ENCODE measurements at regions not wholly inside any gene's neighbourhood (a gene's known extent, or its start where the extent isn't known, plus 50 kb on each side); places are given as distances from the start of the nearest gene placed in this dataset.

DNA sequence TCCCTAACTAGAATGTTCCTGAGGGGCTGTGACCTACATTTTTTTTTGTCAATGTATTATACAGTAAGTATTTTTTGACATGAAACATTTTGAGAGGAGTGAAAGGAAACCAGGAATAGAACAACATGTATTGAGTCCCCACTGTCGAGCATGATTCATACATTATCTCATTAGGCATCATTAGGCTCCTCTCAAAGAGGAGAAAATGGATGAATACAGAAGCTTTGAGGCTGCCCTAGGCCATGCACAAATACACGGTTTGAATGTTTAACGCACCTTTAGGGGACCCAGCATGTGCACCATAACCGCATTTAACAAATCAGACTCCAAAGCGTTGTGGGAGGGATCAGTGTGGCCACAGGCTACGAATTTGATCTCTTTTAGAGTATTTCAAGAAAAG is 87.8 kb downstream of the TBXT start:
- TF ChIP-seq POLR2A (IDR thresholded peaks at IDR 0.05; ENCODE audit: low read depth, low read length), result no peak
- no peak for TF ChIP-seq RFX5 (IDR thresholded peaks at IDR 0.05; ENCODE audit: low read depth, low read length)
- TF ChIP-seq BHLHE40 (IDR thresholded peaks at IDR 0.05; ENCODE audit: low read depth, low read length), result no peak
- TF ChIP-seq, protein P1, sequence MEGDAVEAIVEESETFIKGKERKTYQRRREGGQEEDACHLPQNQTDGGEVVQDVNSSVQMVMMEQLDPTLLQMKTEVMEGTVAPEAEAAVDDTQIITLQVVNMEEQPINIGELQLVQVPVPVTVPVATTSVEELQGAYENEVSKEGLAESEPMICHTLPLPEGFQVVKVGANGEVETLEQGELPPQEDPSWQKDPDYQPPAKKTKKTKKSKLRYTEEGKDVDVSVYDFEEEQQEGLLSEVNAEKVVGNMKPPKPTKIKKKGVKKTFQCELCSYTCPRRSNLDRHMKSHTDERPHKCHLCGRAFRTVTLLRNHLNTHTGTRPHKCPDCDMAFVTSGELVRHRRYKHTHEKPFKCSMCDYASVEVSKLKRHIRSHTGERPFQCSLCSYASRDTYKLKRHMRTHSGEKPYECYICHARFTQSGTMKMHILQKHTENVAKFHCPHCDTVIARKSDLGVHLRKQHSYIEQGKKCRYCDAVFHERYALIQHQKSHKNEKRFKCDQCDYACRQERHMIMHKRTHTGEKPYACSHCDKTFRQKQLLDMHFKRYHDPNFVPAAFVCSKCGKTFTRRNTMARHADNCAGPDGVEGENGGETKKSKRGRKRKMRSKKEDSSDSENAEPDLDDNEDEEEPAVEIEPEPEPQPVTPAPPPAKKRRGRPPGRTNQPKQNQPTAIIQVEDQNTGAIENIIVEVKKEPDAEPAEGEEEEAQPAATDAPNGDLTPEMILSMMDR (conservative IDR thresholded peaks at IDR 0.05; ENCODE audit: low read depth, low read length), result no peak
- TF ChIP-seq, protein P2, sequence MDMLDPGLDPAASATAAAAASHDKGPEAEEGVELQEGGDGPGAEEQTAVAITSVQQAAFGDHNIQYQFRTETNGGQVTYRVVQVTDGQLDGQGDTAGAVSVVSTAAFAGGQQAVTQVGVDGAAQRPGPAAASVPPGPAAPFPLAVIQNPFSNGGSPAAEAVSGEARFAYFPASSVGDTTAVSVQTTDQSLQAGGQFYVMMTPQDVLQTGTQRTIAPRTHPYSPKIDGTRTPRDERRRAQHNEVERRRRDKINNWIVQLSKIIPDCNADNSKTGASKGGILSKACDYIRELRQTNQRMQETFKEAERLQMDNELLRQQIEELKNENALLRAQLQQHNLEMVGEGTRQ (IDR thresholded peaks at IDR 0.05; ENCODE audit: low read depth, low read length), result no peak
- no peak for TF ChIP-seq SMC3 (IDR thresholded peaks at IDR 0.05; ENCODE audit: low read depth, low read length)
- TF ChIP-seq NFE2L2 (IDR thresholded peaks at IDR 0.05; ENCODE audit: low read depth, low read length), result no peak
- TF ChIP-seq RAD21 (IDR thresholded peaks at IDR 0.05; ENCODE audit: low read length), result no peak
- TF ChIP-seq CEBPB (IDR thresholded peaks at IDR 0.05; ENCODE audit: low read depth, low read length), result no peak
- TF ChIP-seq RCOR1 (IDR thresholded peaks at IDR 0.05; ENCODE audit: insufficient replicate concordance, low read length), result no peak
